ENCODE measurements at regions not wholly inside any gene's neighbourhood (a gene's known extent, or its start where the extent isn't known, plus 50 kb on each side); places are given as distances from the start of the nearest gene placed in this dataset.

- Histone ChIP-seq H3K4me1 (peaks cover 35% of the 10 kb centered on the region), H3K4me2 (peak overlapping the region; percentile 35), H3K9me3 (peaks cover 6% of the 10 kb centered on the region; the same call in 2 of the 3 replicates), H3K4me3 (no peak overlapping the region), H3K27ac (peak overlapping the region; percentile 41 to 50; a peak in 4 of 6 replicates)
- FAIRE-seq (no peak), ATAC-seq (peak in 1 of 2 experiments; percentile 38; a peak in 3 of 6 replicates), DNase-seq (ENCODE audit: low read depth in 1 of 2, low spot score in 1 of 2) (peak in 1 of 2 experiments; percentile 41)
- CTCF ChIA-PET = interaction anchor here (0.8 to 4.6 kb wide), 4 partner anchors 10 to 273 kb away, joined by 3 to 18 read pairs (median 3); no protein-coding TSS in a partner anchor
- WGBS (ENCODE audit: missing lambda C conversion rate) = 67% methylated on average over 8 of the region's 8 CpGs
- TF ChIP-seq CHD4 (IDR thresholded peaks at IDR 0.05; ENCODE audit: borderline replicate concordance) (no peak), FOSL2 (IDR thresholded peaks at IDR 0.05) (no peak), FOSL2 (CRISPR knock-in tag; IDR thresholded peaks at IDR 0.05) (no peak), BHLHE40 (IDR thresholded peaks at IDR 0.05; ENCODE audit: low read depth, low read length) (no peak), HOXB13 (CRISPR knock-in tag; IDR thresholded peaks at IDR 0.05; ENCODE audit: low read depth) (no peak), FOSB (CRISPR knock-in tag; IDR thresholded peaks at IDR 0.05) (no peak), HDAC2 (IDR thresholded peaks at IDR 0.05) (no peak), ZFP36 (IDR thresholded peaks at IDR 0.05; ENCODE audit: borderline replicate concordance, partially characterized antibody) (no peak)
- POLR2A ChIA-PET = no interaction called here
Observed at GRCh38 chr17:79435962-79436361, 174.9 kb downstream of the RBFOX3 start.

- Histone ChIP-seq H3K9me3 (peaks cover 6% of the 10 kb centered on the region; the same call in 2 of the 3 replicates), H3K4me2 (no peak overlapping the region), H3K4me3 (no peak overlapping the region), H3K4me1 (peaks cover 35% of the 10 kb centered on the region), H3K27ac (peak overlapping the region; percentile 41 to 50; a peak in 1 of 6 replicates)
- TF ChIP-seq FOSB (CRISPR knock-in tag; IDR thresholded peaks at IDR 0.05) (no peak), RAD21 (conservative IDR thresholded peaks at IDR 0.05 in 1 of 2, IDR thresholded peaks at IDR 0.05 in 1 of 2) (no peak), TP53 (CRISPR knock-in tag; IDR thresholded peaks at IDR 0.05) (no peak), CHD4 (IDR thresholded peaks at IDR 0.05; ENCODE audit: borderline replicate concordance) (no peak), HDAC2 (IDR thresholded peaks at IDR 0.05) (no peak), MAX (IDR thresholded peaks at IDR 0.05) (no peak), ESRRA (IDR thresholded peaks at IDR 0.05; ENCODE audit: borderline replicate concordance, low read length) (no peak), KDM5A (IDR thresholded peaks at IDR 0.05) (no peak), EP300 (IDR thresholded peaks at IDR 0.05) (no peak), RNF2 (IDR thresholded peaks at IDR 0.05; ENCODE audit: borderline replicate concordance, low read depth) (no peak), HOXA7 (CRISPR knock-in tag; IDR thresholded peaks at IDR 0.05) (no peak), POLR2A (IDR thresholded peaks at IDR 0.05; ENCODE audit: low read length) (no peak), NPAS2 (CRISPR knock-in tag; IDR thresholded peaks at IDR 0.05; ENCODE audit: borderline replicate concordance) (no peak), HES2 (IDR thresholded peaks at IDR 0.05) (no peak), CHD2 (IDR thresholded peaks at IDR 0.05; ENCODE audit: low read length, partially characterized antibody) (no peak), REST (IDR thresholded peaks at IDR 0.05) (no peak)
- ChIA-PET CTCF (interaction anchor here (0.8 to 4.6 kb wide), 4 partner anchors 44 to 347 kb away, joined by 3 to 18 read pairs (median 7); no protein-coding TSS in a partner anchor), POLR2A (interaction anchor here (0.6 kb wide), 1 partner anchor 131 kb away, joined by 3 read pairs; no protein-coding TSS in a partner anchor)
- DNase-seq (ENCODE audit: low read depth in 1 of 2, low spot score in 1 of 2) (no peak), FAIRE-seq (no peak), ATAC-seq (no peak)
- WGBS (ENCODE audit: missing lambda C conversion rate) = 79% methylated on average over 6 of the region's 6 CpGs
Observed at GRCh38 chr17:79435296-79435695, 175.6 kb downstream of the RBFOX3 start.

Measured in A549 (cell line).